ENCODE measurements at regions not wholly inside any gene's neighbourhood (a gene's known extent, or its start where the extent isn't known, plus 50 kb on each side); places are given as distances from the start of the nearest gene placed in this dataset.

GRCh38 chr12:83960767-83961166 is 951.8 kb downstream of the SLC6A15 start:
- TF ChIP-seq CTCF (IDR thresholded peaks at IDR 0.05; ENCODE audit: control extremely low read depth in 1 of 3, insufficient read depth in 1 of 3, low read depth in 1 of 3, low read length in 3 of 3), result no peak
- no peak for TF ChIP-seq SP1 (IDR thresholded peaks at IDR 0.05; ENCODE audit: low read depth, low read length)
- TF ChIP-seq BRCA1 (IDR thresholded peaks at IDR 0.05; ENCODE audit: low read depth, low read length), result no peak
- no peak for TF ChIP-seq SUZ12 (IDR thresholded peaks at IDR 0.05; ENCODE audit: low read length)
- TF ChIP-seq ZNF274 (IDR thresholded peaks at IDR 0.05; ENCODE audit: borderline replicate concordance, extremely low read depth, low read length), result no peak

Measured in H1 (cell line).